CD4-positive, alpha-beta T cell (primary cell): ENCODE measurements at regions not wholly inside any gene's neighbourhood (a gene's known extent, or its start where the extent isn't known, plus 50 kb on each side); places are given as distances from the start of the nearest gene placed in this dataset.

Experiments
- ATAC-seq: fragments of 200-7000 bp; cut with Tn5 transposase; one replicate; pipeline ENCODE4 v1.10.0; 2022; ENCODE audit warnings: mild to moderate bottlenecking; ENCODE audit not compliant: poor library complexity
- CTCF ChIA-PET: fragments of 350-600 bp; sonication (Branson Sonifier 250); formaldehyde crosslinking; loops from one replicate; lab custom pipeline; 2021; ENCODE audit warnings: antibody characterized with exemption, inconsistent platforms; lab: Charles Lee
- POLR2A ChIA-PET: fragments of 350-600 bp; sonication (Branson Sonifier 250); formaldehyde crosslinking; loops from one replicate; lab custom pipeline; 2021; ENCODE audit warnings: antibody characterized with exemption, inconsistent platforms; lab: Charles Lee
- DNase-seq, 14 experiments: peaks; one replicate each; pipeline ENCODE4 v3.0.0-alpha.2; 2013 to 2020; ENCODE audit warnings: mixed read lengths in 2 of 14
- H3K27ac ChIP-seq, 2 donors: one replicate each; pipeline versions ENCODE4 v1.5.1 to v1.7.0; 2013; ENCODE audit warnings: low read length in 2 of 2, low read depth in 1 of 2, mild to moderate bottlenecking in 1 of 2
- H3K27me3 ChIP-seq, 2 experiments: 1 replicate in 1 of 2; 2 replicates in 1 of 2; pipeline versions ENCODE4 v1.6.1 to v1.7.0; 2013; ENCODE audit warnings: low read length in 2 of 2, control low read depth in 1 of 2, mild to moderate bottlenecking in 1 of 2, moderate library complexity in 1 of 2; ENCODE audit not compliant: insufficient read depth in 2 of 2, control insufficient read depth in 1 of 2
- H3K36me3 ChIP-seq: one replicate; pipeline ENCODE4 v1.6.1; 2013; ENCODE audit warnings: low read length, control low read depth; ENCODE audit not compliant: insufficient read depth
- H3K4me1 ChIP-seq: one replicate; pipeline ENCODE4 v1.6.1; 2013; ENCODE audit warnings: low read length, control low read depth; ENCODE audit not compliant: insufficient read depth
- H3K4me3 ChIP-seq: one replicate; pipeline ENCODE4 v1.5.1; 2013; ENCODE audit warnings: mild to moderate bottlenecking, low read length, moderate library complexity
- H3K9me3 ChIP-seq, 2 experiments: 1 replicate in 1 of 2; 2 replicates in 1 of 2; pipeline versions ENCODE4 v1.6.1 to v1.7.0; 2013; ENCODE audit warnings: low read length in 2 of 2, mild to moderate bottlenecking in 2 of 2, control low read depth in 1 of 2, moderate library complexity in 1 of 2; ENCODE audit not compliant: control insufficient read depth in 1 of 2, insufficient read depth in 1 of 2
- H3K27ac Mint-ChIP-seq: one replicate; pipeline ENCODE4 v1.8.0; 2020; ENCODE audit warnings: mixed read lengths
- H3K27me3 Mint-ChIP-seq: one replicate; pipeline ENCODE4 v1.8.0; 2021; ENCODE audit warnings: mixed read lengths
- H3K36me3 Mint-ChIP-seq: one replicate; pipeline ENCODE4 v1.8.0; 2021; ENCODE audit warnings: low read depth, mixed read lengths
- H3K4me1 Mint-ChIP-seq: one replicate; pipeline ENCODE4 v1.8.0; 2021; ENCODE audit warnings: low read depth, mixed read lengths
- H3K4me3 Mint-ChIP-seq: one replicate; pipeline ENCODE4 v1.8.0; 2020; ENCODE audit warnings: mild to moderate bottlenecking, mixed read lengths
- H3K9me3 Mint-ChIP-seq: one replicate; pipeline ENCODE4 v1.8.0; 2020; ENCODE audit warnings: mixed read lengths
- intact Hi-C, 2 experiments: fragments of 100-400 bp; cut with DNase I in 1 of 2; cut with micrococcal nuclease in 1 of 2; formaldehyde crosslinking; loops; one replicate each; pipeline versions ENCODE4 v1.15.1 to v1.9.0; 2023 to 2025; cut with DNase I, micrococcal nuclease
- TF ChIP-seq, protein P1 (sequence below): fragments of 200-600 bp; IDR thresholded peaks from one replicate; pipeline ENCODE4 v1.8.0; 2022; ENCODE audit warnings: antibody characterized with exemption, mild to moderate bottlenecking

DNA sequence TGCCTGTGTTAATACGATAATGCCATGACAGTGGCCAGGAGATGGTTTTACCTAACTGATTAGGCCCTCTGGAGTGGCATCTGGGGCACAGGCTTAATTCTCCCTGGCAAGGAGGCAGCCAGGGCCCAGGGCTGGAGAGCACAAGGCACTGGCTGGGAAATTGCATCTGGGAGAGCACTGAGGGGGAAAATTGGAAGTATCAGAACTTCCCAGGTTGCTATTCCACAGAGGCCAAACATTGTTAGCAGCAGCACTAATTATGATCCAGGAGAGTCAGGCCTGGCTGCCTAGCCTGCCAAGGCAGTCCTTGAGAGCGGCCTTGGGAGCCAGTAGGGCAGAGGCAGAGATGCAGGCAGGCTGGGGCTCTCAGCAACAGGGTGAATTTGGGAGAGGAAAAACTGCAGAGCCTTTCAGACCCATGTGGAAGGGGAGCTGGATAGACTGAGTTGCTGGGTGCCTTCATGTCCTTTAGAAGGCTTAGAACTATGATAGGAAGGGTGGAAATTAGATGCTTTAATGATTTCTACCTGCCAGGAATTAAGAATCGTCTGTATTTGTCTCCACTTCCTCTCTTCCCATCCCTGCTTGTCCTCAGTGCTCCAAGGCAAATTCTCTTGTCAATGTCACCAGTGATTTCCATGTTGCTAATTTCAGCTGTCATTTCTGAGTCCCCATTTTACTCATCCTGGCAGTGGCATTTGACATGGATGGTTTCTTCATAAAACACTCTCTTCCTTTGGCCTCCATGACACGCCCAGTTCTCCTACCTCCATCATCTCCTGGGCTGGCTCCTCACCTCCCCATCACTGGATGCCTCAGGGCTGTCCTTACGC is 56.1 kb upstream of the HSPA9 start:
- H3K4me1 Mint-ChIP-seq = no peaks in the 10 kb centered on the region
- TF ChIP-seq, protein P1, sequence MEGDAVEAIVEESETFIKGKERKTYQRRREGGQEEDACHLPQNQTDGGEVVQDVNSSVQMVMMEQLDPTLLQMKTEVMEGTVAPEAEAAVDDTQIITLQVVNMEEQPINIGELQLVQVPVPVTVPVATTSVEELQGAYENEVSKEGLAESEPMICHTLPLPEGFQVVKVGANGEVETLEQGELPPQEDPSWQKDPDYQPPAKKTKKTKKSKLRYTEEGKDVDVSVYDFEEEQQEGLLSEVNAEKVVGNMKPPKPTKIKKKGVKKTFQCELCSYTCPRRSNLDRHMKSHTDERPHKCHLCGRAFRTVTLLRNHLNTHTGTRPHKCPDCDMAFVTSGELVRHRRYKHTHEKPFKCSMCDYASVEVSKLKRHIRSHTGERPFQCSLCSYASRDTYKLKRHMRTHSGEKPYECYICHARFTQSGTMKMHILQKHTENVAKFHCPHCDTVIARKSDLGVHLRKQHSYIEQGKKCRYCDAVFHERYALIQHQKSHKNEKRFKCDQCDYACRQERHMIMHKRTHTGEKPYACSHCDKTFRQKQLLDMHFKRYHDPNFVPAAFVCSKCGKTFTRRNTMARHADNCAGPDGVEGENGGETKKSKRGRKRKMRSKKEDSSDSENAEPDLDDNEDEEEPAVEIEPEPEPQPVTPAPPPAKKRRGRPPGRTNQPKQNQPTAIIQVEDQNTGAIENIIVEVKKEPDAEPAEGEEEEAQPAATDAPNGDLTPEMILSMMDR = no peak
- Histone ChIP-seq H3K9me3 (no peaks in the 10 kb centered on the region), H3K27me3 (peaks cover 35% of the 10 kb centered on the region in 2 experiments), H3K4me3 (no peak overlapping the region), H3K36me3 (no peaks in the 10 kb centered on the region), H3K27ac (no peak overlapping the region), H3K4me1 (no peaks in the 10 kb centered on the region)
- peaks cover 79% of the 10 kb centered on the region for H3K27me3 Mint-ChIP-seq
- ATAC-seq (no peak), DNase-seq (no peak)
- no peaks in the 10 kb centered on the region for H3K36me3 Mint-ChIP-seq
- ChIA-PET CTCF (no interaction called here), POLR2A (no interaction called here)
- no peaks in the 10 kb centered on the region for H3K9me3 Mint-ChIP-seq
- no peak overlapping the region for H3K4me3 Mint-ChIP-seq
- H3K27ac Mint-ChIP-seq = no peak overlapping the region
- intact Hi-C loops = no loop called here

DNA sequence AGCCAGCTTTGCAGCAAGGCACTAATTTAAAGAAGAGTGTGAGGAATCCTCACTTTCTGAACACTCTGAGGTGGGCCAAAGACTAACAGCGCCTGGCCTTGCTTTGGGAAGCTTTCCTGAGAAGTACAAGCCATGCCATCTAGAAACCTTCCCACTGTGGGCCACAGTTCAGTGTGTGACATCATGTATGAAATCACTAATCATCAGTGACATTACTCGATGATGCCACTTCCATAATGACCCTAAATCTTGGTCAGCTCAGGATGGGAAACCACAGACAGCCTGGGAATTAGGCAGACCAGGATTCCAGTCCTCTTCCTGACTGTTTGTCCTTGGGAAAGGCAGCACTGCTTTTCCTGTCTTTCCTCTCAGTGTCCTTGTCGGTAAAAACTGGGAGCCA is 54.2 kb upstream of the HSPA9 start:
- H3K4me1 Mint-ChIP-seq = no peaks in the 10 kb centered on the region
- CTCF ChIA-PET = no interaction called here

DNA sequence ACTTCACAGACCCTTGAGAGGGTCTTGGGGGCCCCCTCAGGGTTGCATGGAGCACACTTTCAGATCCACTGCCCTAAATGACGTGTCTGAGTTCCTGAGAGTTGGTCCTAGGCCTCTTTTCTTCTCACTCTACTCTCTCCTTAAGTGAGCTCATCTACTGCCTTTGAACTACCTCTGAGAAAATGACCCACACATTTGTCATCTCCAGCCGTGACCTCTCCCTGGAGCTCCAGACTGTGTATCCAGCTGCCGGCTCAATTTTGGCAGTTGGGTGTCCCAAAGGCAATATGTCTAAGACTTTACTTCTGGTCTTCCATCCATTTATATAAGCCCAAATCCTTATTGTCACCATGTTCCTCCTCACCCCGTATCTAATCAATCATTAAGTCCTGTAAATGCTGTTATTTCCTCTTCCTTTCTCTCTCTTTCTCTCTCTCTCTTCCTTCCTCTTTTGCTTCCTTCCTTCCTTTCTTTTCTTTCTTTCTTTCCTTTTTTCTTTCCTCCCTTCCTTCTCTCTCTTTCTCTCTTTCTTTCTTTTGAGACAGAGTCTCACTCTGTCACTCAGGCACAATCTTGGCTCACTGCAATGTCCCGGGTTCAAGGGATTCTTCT is 51.2 kb upstream of the HSPA9 start:
- CTCF ChIA-PET = no interaction called here
- H3K4me3 Mint-ChIP-seq = no peak overlapping the region
- H3K36me3 ChIP-seq = no peaks in the 10 kb centered on the region
- no peak for ATAC-seq
- peaks cover 68% of the 10 kb centered on the region for H3K27me3 Mint-ChIP-seq
- TF ChIP-seq, protein P1 = no peak
- no peak overlapping the region for H3K27ac ChIP-seq
- H3K9me3 ChIP-seq = no peaks in the 10 kb centered on the region
- DNase-seq = no peak
- intact Hi-C loops = no loop called here
- H3K27me3 ChIP-seq = peaks cover 13 to 21% of the 10 kb centered on the region in 2 experiments
- H3K4me1 ChIP-seq = no peaks in the 10 kb centered on the region
- H3K4me3 ChIP-seq = no peak overlapping the region
- POLR2A ChIA-PET = no interaction called here
- no peak overlapping the region for H3K27ac Mint-ChIP-seq
- no peaks in the 10 kb centered on the region for H3K4me1 Mint-ChIP-seq
- H3K36me3 Mint-ChIP-seq = no peaks in the 10 kb centered on the region
- H3K9me3 Mint-ChIP-seq = no peaks in the 10 kb centered on the region

More for the DNA sequence above, 54.2 kb upstream of the HSPA9 start:
- Mint-ChIP-seq H3K9me3 (no peaks in the 10 kb centered on the region), H3K4me3 (no peak overlapping the region), H3K36me3 (no peaks in the 10 kb centered on the region), H3K27me3 (peaks cover 70% of the 10 kb centered on the region), H3K27ac (no peak overlapping the region)
- peaks cover 28 to 31% of the 10 kb centered on the region in 2 experiments for H3K27me3 ChIP-seq
- H3K36me3 ChIP-seq = no peaks in the 10 kb centered on the region
- no peak overlapping the region for H3K27ac ChIP-seq
- no peak for DNase-seq
- ATAC-seq = no peak
- TF ChIP-seq, protein P1 = no peak
- intact Hi-C loops = no loop called here
- POLR2A ChIA-PET = no interaction called here
- no peaks in the 10 kb centered on the region for H3K9me3 ChIP-seq
- H3K4me1 ChIP-seq = no peaks in the 10 kb centered on the region
- no peak overlapping the region for H3K4me3 ChIP-seq
